GM12878 (cell line): ENCODE measurements at regions not wholly inside any gene's neighbourhood (a gene's known extent, or its start where the extent isn't known, plus 50 kb on each side); places are given as distances from the start of the nearest gene placed in this dataset.

Experiments used
- ATAC-seq: fragments of 200-7000 bp; cut with Tn5 transposase; 3 replicates; pipeline ENCODE4 v1.9.1; 2020; ENCODE audit warnings: mild to moderate bottlenecking, moderate library complexity
- BruUV-seq: library from RNA; stranded (reverse); fragments of 400-500 nt; replicated peaks from 2 replicates; lab custom pipeline; 2021; lab: Mats Ljungman, UMichigan
- CTCF ChIA-PET: fragments of 300-600 bp; sonication (Branson Sonifier 250); formaldehyde crosslinking; extraction: SDS; loops from one replicate; lab custom pipeline; 2021; ENCODE audit warnings: inconsistent platforms; lab: Yijun Ruan, JAX
- POLR2A ChIA-PET: fragments of 350-600 bp; formaldehyde crosslinking; extraction: SDS; loops from one replicate; lab custom pipeline; 2021; ENCODE audit warnings: inconsistent platforms; lab: Charles Lee
- RAD21 ChIA-PET: fragments of 300-600 bp; sonication (Branson Sonifier 250); formaldehyde crosslinking; loops from one replicate; lab custom pipeline; 2023; ENCODE audit warnings: antibody characterized with exemption; ENCODE audit not compliant: unreplicated experiment; lab: Charles Lee
- SMC1A ChIA-PET: fragments of 300-600 bp; sonication (Branson Sonifier 250); formaldehyde crosslinking; loops from one replicate; lab custom pipeline; 2023; ENCODE audit not compliant: unreplicated experiment, uncharacterized antibody; lab: Charles Lee
- DNase-seq: peaks from one replicate; pipeline ENCODE4 v3.0.0-alpha.2; 2011; ENCODE audit warnings: low read depth, low spot score
- FAIRE-seq: peaks from 3 replicates; lab custom pipeline; 2011; peaks lifted over from hg19 to GRCh38; lab: Jason Lieb, UNC
- H2AFZ ChIP-seq: 2 replicates; pipeline ENCODE4 v1.6.0; 2011; ENCODE audit warnings: low read depth, low read length, control low read depth; ENCODE audit not compliant: control insufficient read depth
- H3K27ac ChIP-seq: 2 replicates; pipeline ENCODE4 v1.5.1; 2011; ENCODE audit warnings: control low read depth; ENCODE audit not compliant: control insufficient read depth, insufficient read depth
- H3K27me3 ChIP-seq, 2 experiments: replicated peaks in 1 of 2; 2 replicates each; pipeline versions ENCODE4 v1.6.0 to v1.6.1; 2011; ENCODE audit warnings: low read length in 1 of 2; ENCODE audit not compliant: control insufficient read depth in 2 of 2, insufficient read depth in 2 of 2
- H3K36me3 ChIP-seq, 2 experiments: 2 replicates each; pipeline ENCODE4 v1.5.1; 2011; ENCODE audit warnings: low read length in 1 of 2; ENCODE audit not compliant: control insufficient read depth in 2 of 2, insufficient read depth in 2 of 2
- H3K4me1 ChIP-seq: 2 replicates; pipeline ENCODE4 v1.6.1; 2011; ENCODE audit warnings: mild to moderate bottlenecking, low read length, moderate library complexity, mixed read lengths; ENCODE audit not compliant: control insufficient read depth, insufficient read depth
- H3K4me2 ChIP-seq: 2 replicates; pipeline ENCODE4 v1.6.0; 2011; ENCODE audit warnings: control low read depth; ENCODE audit not compliant: control insufficient read depth, insufficient read depth
- H3K4me3 ChIP-seq: fragments of 200-600 bp; sonication (generic); 2 replicates; pipeline ENCODE4 v1.5.1; 2016
- H3K79me2 ChIP-seq: 2 replicates; pipeline ENCODE4 v1.6.0; 2011; ENCODE audit warnings: low read length; ENCODE audit not compliant: control insufficient read depth, insufficient read depth
- H3K9ac ChIP-seq: 2 replicates; pipeline ENCODE4 v1.8.0; 2011; ENCODE audit warnings: low read length, control low read depth, mixed read lengths; ENCODE audit not compliant: control insufficient read depth, insufficient read depth
- H3K9me3 ChIP-seq: replicated peaks from 3 replicates; pipeline ENCODE4 v1.5.1; 2011; ENCODE audit warnings: mild to moderate bottlenecking, low read length; ENCODE audit not compliant: control insufficient read depth, insufficient read depth
- H4K20me1 ChIP-seq: 2 replicates; pipeline ENCODE4 v1.6.0; 2011; ENCODE audit not compliant: control insufficient read depth, insufficient read depth
- BCL3 ChIP-seq: IDR thresholded peaks from 2 replicates; pipeline ENCODE4 v1.6.1; 2011; ENCODE audit warnings: borderline replicate concordance, low read depth, mild to moderate bottlenecking, moderate library complexity, low read length; ENCODE audit not compliant: insufficient read depth, poor library complexity, severe bottlenecking
- E2F8 ChIP-seq: fragments of 450-650 bp; IDR thresholded peaks from 2 replicates; pipeline ENCODE4 v1.6.1; 2018; ENCODE audit warnings: mild to moderate bottlenecking, low read depth, moderate library complexity; ENCODE audit not compliant: partially characterized antibody
- EGR1 ChIP-seq, 2 experiments: IDR thresholded peaks; 1 replicate in 1 of 2; 2 replicates in 1 of 2; pipeline ENCODE4 v1.6.1; 2011 to 2012; ENCODE audit warnings: low read depth in 2 of 2, low read length in 2 of 2, borderline replicate concordance in 1 of 2, mild to moderate bottlenecking in 1 of 2, moderate library complexity in 1 of 2
- ETV6 ChIP-seq, 2 experiments: fragments of 450-650 bp in 1 of 2; IDR thresholded peaks in 1 of 2; conservative IDR thresholded peaks in 1 of 2; 2 replicates each; pipeline ENCODE4 v1.6.1; 2014; ENCODE audit warnings: antibody characterized with exemption in 1 of 2, borderline replicate concordance in 1 of 2, low read depth in 1 of 2, mild to moderate bottlenecking in 1 of 2, moderate library complexity in 1 of 2
- MEF2A ChIP-seq: IDR thresholded peaks from 2 replicates; pipeline ENCODE4 v1.6.1; 2011; ENCODE audit warnings: low read depth, mild to moderate bottlenecking, low read length, moderate library complexity; ENCODE audit not compliant: insufficient read depth
- MTA3 ChIP-seq: IDR thresholded peaks from 2 replicates; pipeline ENCODE4 v1.6.1; 2012; ENCODE audit warnings: low read length, inconsistent platforms, borderline replicate concordance
- RB1 ChIP-seq: fragments of 450-650 bp; formaldehyde crosslinking; IDR thresholded peaks from 2 replicates; pipeline ENCODE4 v1.6.1; 2017; ENCODE audit warnings: mild to moderate bottlenecking, borderline replicate concordance
- RCOR1 ChIP-seq: conservative IDR thresholded peaks from 2 replicates; pipeline ENCODE4 v1.6.1; 2012; ENCODE audit warnings: low read depth, low read length, improper control_type of control experiment
- WGBS: methylation state at CpG from one replicate; pipeline ENCODE4 v1.1.6; 2016; ENCODE audit warnings: low lambda C conversion rate; ENCODE audit not compliant: insufficient replicate concordance, insufficient coverage; ENCODE audit errors: missing lambda C conversion rate; 5-methylcytosine and 5-hydroxymethylcytosine counted together
- in situ Hi-C: fragments of 300-500 bp; cut with MboI; formaldehyde crosslinking; loops from 9 replicates; pipeline ENCODE4 v1.14.3; 2018; ENCODE audit warnings: mixed read lengths
- intact Hi-C: fragments of 100-400 bp; cut with micrococcal nuclease; formaldehyde crosslinking; loops from one replicate; pipeline ENCODE4 v1.14.2; 2022; ENCODE audit not compliant: unreplicated experiment
- TF ChIP-seq, protein P1 (sequence below): fragments of 450-650 bp; IDR thresholded peaks from 2 replicates; pipeline ENCODE4 v1.6.1; 2017; ENCODE audit warnings: mild to moderate bottlenecking

- no peak for TF ChIP-seq E2F8
- TF ChIP-seq RB1 = no peak
Observed at GRCh38 chr4:53935780-53936179, 128.6 kb downstream of the CHIC2 start (continued).

DNA sequence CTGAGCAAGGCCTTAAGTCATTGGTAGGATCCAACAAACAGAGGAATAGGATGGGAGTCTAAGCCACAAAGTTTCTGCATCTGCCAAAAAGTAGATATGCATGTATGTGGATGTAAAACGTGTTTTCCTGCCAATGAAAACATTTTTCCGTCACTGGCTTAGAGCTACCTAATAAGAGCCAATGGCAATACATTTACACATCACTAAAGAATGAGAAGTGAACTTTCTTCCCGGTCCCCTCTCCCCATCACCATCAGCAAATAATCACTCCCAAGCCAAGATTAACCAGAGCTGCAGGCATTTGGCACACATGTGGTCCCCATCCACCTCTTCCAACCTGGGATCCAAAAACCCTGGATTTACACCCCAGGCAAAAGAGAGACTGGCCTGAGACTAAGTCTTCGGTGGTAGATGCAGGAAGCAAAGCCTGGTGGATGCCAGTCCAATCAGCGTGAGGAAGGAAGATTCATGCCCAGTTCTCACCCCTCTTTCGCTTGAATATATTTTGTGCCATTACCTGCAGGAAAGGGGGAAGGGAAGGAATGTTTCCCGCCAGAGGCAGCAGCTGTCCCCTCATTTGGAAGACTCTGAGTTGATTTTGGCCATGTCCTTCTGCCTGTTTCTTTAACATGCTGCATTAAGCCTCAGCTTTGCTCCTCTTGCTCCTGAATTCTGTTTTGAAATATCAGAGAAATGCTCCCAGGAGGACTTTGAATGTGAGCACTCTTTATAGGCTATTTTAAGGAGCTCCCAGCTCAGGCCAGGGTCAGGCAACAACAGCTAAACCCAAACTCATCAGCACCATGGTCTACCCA is 131.4 kb downstream of the CHIC2 start:
- no peak for ATAC-seq
- Histone ChIP-seq H3K9me3 (no peaks in the 10 kb centered on the region), H3K79me2 (no peaks in the 10 kb centered on the region), H3K4me2 (no peak overlapping the region), H3K4me1 (no peaks in the 10 kb centered on the region), H3K4me3 (no peak overlapping the region), H3K27me3 (no peaks in the 10 kb centered on the region; a peak in 1 of 4 replicates), H4K20me1 (no peaks in the 10 kb centered on the region), H3K27ac (no peak overlapping the region), H3K9ac (no peak overlapping the region), H3K36me3 (no peaks in the 10 kb centered on the region), H2AFZ (no peak overlapping the region)
- ChIA-PET RAD21 (interaction anchor here (0.5 to 1.8 kb wide), 4 partner anchors 227 to 301 kb away, joined by 3 to 5 read pairs (median 4); no protein-coding TSS in a partner anchor), CTCF (interaction anchor here (0.6 to 9.6 kb wide), 6 partner anchors 8 to 300 kb away, joined by 3 to 130 read pairs (median 4); no protein-coding TSS in a partner anchor), POLR2A (no interaction called here), SMC1A (interaction anchor here (6.9 kb wide), 1 partner anchor 285 kb away, joined by 63 read pairs; no protein-coding TSS in a partner anchor)
- 18% methylated on average over 7 of the region's 7 CpGs for WGBS
- in situ Hi-C loops = no loop called here
- no peak for FAIRE-seq
- DNase-seq = no peak
- BruUV-seq = no TSS peak
- intact Hi-C loops = no loop called here
- TF ChIP-seq MTA3 = no peak
- TF ChIP-seq ETV6 (conservative IDR thresholded peaks at IDR 0.05 in 1 of 2, IDR thresholded peaks at IDR 0.05 in 1 of 2; ENCODE audit: borderline replicate concordance in 1 of 2, low read depth in 1 of 2) = no peak
- TF ChIP-seq RCOR1 = no peak
- no peak for TF ChIP-seq E2F8
- TF ChIP-seq RB1 = no peak
- TF ChIP-seq, protein P1, sequence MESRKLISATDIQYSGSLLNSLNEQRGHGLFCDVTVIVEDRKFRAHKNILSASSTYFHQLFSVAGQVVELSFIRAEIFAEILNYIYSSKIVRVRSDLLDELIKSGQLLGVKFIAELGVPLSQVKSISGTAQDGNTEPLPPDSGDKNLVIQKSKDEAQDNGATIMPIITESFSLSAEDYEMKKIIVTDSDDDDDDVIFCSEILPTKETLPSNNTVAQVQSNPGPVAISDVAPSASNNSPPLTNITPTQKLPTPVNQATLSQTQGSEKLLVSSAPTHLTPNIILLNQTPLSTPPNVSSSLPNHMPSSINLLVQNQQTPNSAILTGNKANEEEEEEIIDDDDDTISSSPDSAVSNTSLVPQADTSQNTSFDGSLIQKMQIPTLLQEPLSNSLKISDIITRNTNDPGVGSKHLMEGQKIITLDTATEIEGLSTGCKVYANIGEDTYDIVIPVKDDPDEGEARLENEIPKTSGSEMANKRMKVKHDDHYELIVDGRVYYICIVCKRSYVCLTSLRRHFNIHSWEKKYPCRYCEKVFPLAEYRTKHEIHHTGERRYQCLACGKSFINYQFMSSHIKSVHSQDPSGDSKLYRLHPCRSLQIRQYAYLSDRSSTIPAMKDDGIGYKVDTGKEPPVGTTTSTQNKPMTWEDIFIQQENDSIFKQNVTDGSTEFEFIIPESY = no peak
- TF ChIP-seq BCL3 = no peak
- TF ChIP-seq EGR1 (IDR thresholded peaks at IDR 0.05; ENCODE audit: borderline replicate concordance in 1 of 2, low read depth in 2 of 2, low read length in 2 of 2) = no peak
- no peak for TF ChIP-seq MEF2A
